ENCODE measurements at regions not wholly inside any gene's neighbourhood (a gene's known extent, or its start where the extent isn't known, plus 50 kb on each side); places are given as distances from the start of the nearest gene placed in this dataset.

- TF ChIP-seq POLR2AphosphoS5 (IDR thresholded peaks at IDR 0.05) = no peak
- no peak for ATAC-seq
Observed at GRCh38 chr11:116234989-116235568, 537.7 kb downstream of the BUD13 start.

DNA sequence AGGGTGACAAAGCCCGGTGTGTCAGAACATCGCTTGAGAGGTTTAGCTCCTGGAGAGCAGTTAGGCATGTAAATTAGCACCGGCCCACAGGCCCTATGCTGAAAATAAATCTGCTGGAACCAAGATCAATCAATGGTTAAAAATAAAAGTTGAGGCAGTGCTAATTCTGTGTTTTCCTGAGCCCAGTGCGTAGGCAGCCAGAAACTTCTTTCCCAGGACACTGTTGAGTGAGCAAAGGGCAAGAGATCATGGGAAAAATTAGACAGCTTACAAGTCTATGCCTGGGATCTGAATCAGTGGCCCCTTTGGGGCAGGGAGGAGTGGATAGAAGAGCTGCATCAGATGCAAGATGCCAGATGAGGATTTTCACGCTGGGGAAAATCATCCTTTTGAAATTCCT lies 539.2 kb downstream of the BUD13 start:
- ATAC-seq = no peak
- no peak for TF ChIP-seq EP300 (IDR thresholded peaks at IDR 0.05)
- TF ChIP-seq POLR2AphosphoS5 (IDR thresholded peaks at IDR 0.05) = no peak
- TF ChIP-seq CTCF (IDR thresholded peaks at IDR 0.05) = no peak
- Histone ChIP-seq H3K36me3 (no peaks in the 10 kb centered on the region), H3K9me3 (no peaks in the 10 kb centered on the region), H3K27me3 (peaks cover 7% of the 10 kb centered on the region), H3K4me3 (no peak overlapping the region), H3K27ac (peak overlapping the region in 1 of 4 donors; percentile 36), H3K4me1 (peaks cover 0 to 4% (median 0%) of the 10 kb centered on the region in 3 donors)
- WGBS, 2 donors (ENCODE audit: low coverage in 1 of 2) = 44 to 50% methylated on average over 5 of the region's 5 CpGs

More at GRCh38 chr11:116234989-116235568, 537.7 kb downstream of the BUD13 start:
- Histone ChIP-seq H3K36me3 (no peaks in the 10 kb centered on the region), H3K27ac (no peak overlapping the region), H3K4me1 (peaks cover 0 to 4% (median 0%) of the 10 kb centered on the region in 3 donors), H3K27me3 (no peaks in the 10 kb centered on the region), H3K9me3 (no peaks in the 10 kb centered on the region), H3K4me3 (no peak overlapping the region)
- 74 to 83% methylated on average over 1 to 3 of the region's 6 CpGs for WGBS, 2 donors (ENCODE audit: low coverage in 1 of 2)

DNA sequence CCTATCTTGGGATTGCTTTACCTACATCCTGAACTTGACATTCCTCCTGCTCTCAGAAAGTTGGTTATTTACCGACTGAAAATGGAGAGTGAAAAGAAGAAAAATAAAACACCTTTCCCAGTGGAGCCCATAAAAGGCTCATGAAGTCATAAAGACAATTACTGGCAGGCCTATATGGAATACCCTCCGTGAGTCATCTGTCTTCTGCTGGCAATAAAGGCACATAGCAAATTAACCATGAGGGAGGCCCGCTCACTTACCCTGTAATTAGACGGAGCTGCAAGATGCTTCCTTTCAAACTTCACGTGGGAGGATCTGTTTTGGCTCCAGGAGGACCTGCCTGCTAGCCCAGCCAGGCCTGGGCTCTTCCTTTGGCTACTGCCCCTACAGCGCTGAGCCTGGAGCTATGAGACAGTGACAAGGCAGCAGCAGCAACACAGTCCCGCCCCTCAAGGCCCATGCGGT lies 540.4 kb downstream of the BUD13 start:
- Histone ChIP-seq H3K4me3 (no peak overlapping the region), H3K27ac (no peak overlapping the region), H3K4me1 (peaks cover 0 to 4% (median 0%) of the 10 kb centered on the region in 3 donors), H3K9me3 (no peaks in the 10 kb centered on the region), H3K27me3 (peaks cover 12% of the 10 kb centered on the region), H3K36me3 (no peaks in the 10 kb centered on the region)
- ATAC-seq = no peak
- TF ChIP-seq POLR2A (IDR thresholded peaks at IDR 0.05) (no peak), CTCF (IDR thresholded peaks at IDR 0.05) (no peak), POLR2AphosphoS5 (IDR thresholded peaks at IDR 0.05) (no peak), EP300 (IDR thresholded peaks at IDR 0.05) (no peak)
- WGBS, 2 donors (ENCODE audit: low coverage in 1 of 2) = 37 to 51% methylated on average over 6 of the region's 8 CpGs

DNA sequence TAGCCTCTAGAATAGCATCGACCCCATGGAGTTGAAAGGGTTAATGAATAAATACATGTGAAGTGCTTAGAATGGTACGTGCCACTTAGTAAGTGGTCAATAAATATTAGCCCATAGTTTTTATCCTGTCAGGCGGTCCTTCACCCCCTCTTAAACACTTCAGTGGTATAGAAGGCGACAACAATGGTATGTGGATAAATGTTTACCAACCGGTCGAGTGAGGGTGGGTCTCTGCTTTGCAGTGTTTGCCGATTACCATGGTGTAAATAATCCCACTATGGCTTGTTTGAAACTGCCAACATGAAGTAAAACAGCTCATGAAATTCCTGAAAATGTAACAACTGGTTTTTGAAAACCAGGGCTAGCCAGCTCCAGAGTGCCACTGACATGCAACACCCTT lies 541.2 kb downstream of the BUD13 start:
- Histone ChIP-seq H3K27ac (no peak overlapping the region), H3K4me1 (peaks cover 0 to 4% (median 0%) of the 10 kb centered on the region in 3 donors), H3K36me3 (no peaks in the 10 kb centered on the region), H3K4me3 (no peak overlapping the region), H3K27me3 (peaks cover 12% of the 10 kb centered on the region), H3K9me3 (no peaks in the 10 kb centered on the region)
- ATAC-seq = no peak
- 73 to 82% methylated on average over 4 to 6 of the region's 7 CpGs for WGBS, 2 donors (ENCODE audit: low coverage in 1 of 2)
- TF ChIP-seq POLR2AphosphoS5 (IDR thresholded peaks at IDR 0.05) (no peak), CTCF (IDR thresholded peaks at IDR 0.05) (no peak), EP300 (IDR thresholded peaks at IDR 0.05) (no peak), POLR2A (IDR thresholded peaks at IDR 0.05) (no peak)

DNA sequence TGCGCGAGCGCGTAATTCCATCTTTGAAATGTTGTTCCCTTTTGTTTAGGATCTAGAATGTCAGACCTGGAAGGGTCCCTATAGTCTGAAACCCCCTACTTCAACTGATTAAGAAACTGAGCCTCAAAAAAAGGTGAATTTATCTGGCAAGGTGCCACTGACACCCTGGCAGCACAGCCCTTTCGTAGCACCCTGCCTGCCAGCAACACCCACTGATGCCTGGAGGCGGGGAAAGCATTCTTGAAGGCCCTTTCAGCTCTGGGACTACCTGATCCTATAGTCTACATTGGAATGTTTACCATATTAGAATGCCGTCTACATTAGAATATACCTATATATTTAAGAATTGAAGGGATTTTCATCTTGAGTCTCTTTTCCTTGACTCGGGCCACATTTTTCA lies 542.3 kb downstream of the BUD13 start:
- Histone ChIP-seq H3K4me1 (peaks cover 0 to 4% (median 0%) of the 10 kb centered on the region in 3 donors), H3K9me3 (no peaks in the 10 kb centered on the region), H3K4me3 (no peak overlapping the region), H3K27me3 (peaks cover 12% of the 10 kb centered on the region), H3K27ac (no peak overlapping the region), H3K36me3 (no peaks in the 10 kb centered on the region)
- TF ChIP-seq EP300 (IDR thresholded peaks at IDR 0.05) (no peak), POLR2A (IDR thresholded peaks at IDR 0.05) (no peak)
- no peak for ATAC-seq
- 90 to 97% methylated on average over 6 to 8 of the region's 8 CpGs for WGBS, 2 donors (ENCODE audit: low coverage in 1 of 2)

- H3K27ac ChIP-seq = no peak overlapping the region
- H3K36me3 ChIP-seq = no peaks in the 10 kb centered on the region
- H3K4me3 ChIP-seq = no peak overlapping the region
- TF ChIP-seq POLR2A (IDR thresholded peaks at IDR 0.05) (no peak), CTCF (IDR thresholded peaks at IDR 0.05) (no peak), POLR2AphosphoS5 (IDR thresholded peaks at IDR 0.05) (no peak), EP300 (IDR thresholded peaks at IDR 0.05) (no peak)
- ATAC-seq = no peak
- peaks cover 0 to 4% (median 0%) of the 10 kb centered on the region in 3 donors for H3K4me1 ChIP-seq
- 58 to 79% methylated on average over 6 to 9 of the region's 9 CpGs for WGBS, 2 donors (ENCODE audit: low coverage in 1 of 2)
- H3K27me3 ChIP-seq = peaks cover 16% of the 10 kb centered on the region
- H3K9me3 ChIP-seq = no peaks in the 10 kb centered on the region
Observed at GRCh38 chr11:116229236-116229970, 543.4 kb downstream of the BUD13 start.

Data from gastroesophageal sphincter (tissue), 4 donors.